ENCODE measurements at regions not wholly inside any gene's neighbourhood (a gene's known extent, or its start where the extent isn't known, plus 50 kb on each side); places are given as distances from the start of the nearest gene placed in this dataset.
"Not testable (repeated sequence)": the region's sequence is repeated elsewhere in the genome, so short reads cannot be mapped to it uniquely, and the experiment has no call there.

DNA sequence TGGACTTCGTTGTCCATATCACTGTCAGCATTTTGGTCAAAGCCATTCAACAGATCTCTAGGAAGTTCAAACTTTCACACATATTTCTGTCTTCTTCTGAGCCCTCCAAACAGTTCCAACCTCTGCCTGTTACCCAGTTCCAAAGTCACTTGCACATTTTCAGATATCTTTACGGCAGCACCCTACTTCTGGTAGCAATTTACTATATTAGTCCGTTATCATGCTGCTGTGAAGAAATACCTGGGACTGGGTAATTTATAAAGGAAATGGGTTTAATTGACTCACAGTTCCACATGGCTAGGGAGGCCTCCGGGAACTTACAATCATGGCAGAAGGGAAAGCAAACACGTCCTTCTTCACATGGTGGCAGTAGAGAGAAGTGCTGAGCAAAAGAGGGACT lies 60.6 kb upstream of the HGFAC start:
- CTCF ChIA-PET, H3K27ac Mint-ChIP-seq, H3K36me3 Mint-ChIP-seq, H3K4me3 Mint-ChIP-seq, DNase-seq: not testable (repeated sequence)
- Mint-ChIP-seq H3K27me3 (peaks cover 26% of the 10 kb centered on the region), H3K9me3 (peaks cover 23% of the 10 kb centered on the region), H3K4me1 (peaks cover 13% of the 10 kb centered on the region)

DNA sequence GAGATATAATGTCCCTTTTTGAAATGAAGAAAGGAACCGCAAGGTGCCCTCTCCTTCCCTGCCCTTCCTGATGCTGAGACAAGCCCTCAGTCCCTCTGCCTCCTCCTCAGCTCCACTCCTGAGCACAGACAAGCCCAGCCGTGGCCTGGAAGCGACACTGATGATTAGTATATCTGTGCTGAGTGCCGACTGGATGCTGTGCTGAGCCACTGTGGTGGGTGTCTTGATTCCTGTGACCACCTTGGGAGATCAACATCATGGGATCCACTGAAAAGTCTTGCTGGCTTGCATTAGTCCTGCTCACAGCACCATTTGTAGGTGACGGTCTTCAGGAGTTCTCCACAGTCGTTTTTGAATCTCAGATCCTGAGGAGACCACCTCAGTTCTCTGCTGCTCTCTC lies 59.5 kb upstream of the HGFAC start:
- no peak overlapping the region for H3K27ac Mint-ChIP-seq
- no peak for DNase-seq
- no peak overlapping the region for H3K4me3 Mint-ChIP-seq
- H3K9me3 Mint-ChIP-seq = peaks cover 23% of the 10 kb centered on the region
- H3K4me1 Mint-ChIP-seq = peaks cover 16% of the 10 kb centered on the region
- H3K36me3 Mint-ChIP-seq = peaks cover 6% of the 10 kb centered on the region
- CTCF ChIA-PET = no interaction called here
- peaks cover 30% of the 10 kb centered on the region for H3K27me3 Mint-ChIP-seq

DNA sequence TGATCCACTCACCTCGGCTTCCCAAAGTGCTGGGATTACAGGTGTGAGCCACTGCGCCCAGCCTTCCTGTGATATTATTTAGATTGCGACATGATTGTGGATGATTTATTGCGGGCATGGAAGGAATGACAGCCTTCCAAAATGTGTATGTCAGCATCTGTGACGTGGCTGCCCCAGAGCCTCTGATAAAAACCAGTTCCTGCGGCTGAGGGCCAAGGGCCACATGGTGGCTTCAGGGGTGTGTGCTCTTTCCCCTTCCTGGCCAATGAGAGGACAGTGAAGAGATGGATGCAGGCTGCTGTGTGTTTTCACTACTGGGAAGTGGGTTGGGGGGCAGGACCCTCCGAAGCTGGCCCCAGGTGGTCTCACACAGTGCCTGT lies 57.4 kb upstream of the HGFAC start:
- Mint-ChIP-seq H3K27me3 (peaks cover 41% of the 10 kb centered on the region), H3K27ac (no peak overlapping the region), H3K36me3 (peaks cover 6% of the 10 kb centered on the region), H3K4me1 (peaks cover 16% of the 10 kb centered on the region), H3K9me3 (peaks cover 18% of the 10 kb centered on the region), H3K4me3 (no peak overlapping the region)
- CTCF ChIA-PET = interaction anchor here (1.4 kb wide), 1 partner anchor 41 kb away, joined by 3 read pairs; no protein-coding TSS in a partner anchor
- DNase-seq = no peak

DNA sequence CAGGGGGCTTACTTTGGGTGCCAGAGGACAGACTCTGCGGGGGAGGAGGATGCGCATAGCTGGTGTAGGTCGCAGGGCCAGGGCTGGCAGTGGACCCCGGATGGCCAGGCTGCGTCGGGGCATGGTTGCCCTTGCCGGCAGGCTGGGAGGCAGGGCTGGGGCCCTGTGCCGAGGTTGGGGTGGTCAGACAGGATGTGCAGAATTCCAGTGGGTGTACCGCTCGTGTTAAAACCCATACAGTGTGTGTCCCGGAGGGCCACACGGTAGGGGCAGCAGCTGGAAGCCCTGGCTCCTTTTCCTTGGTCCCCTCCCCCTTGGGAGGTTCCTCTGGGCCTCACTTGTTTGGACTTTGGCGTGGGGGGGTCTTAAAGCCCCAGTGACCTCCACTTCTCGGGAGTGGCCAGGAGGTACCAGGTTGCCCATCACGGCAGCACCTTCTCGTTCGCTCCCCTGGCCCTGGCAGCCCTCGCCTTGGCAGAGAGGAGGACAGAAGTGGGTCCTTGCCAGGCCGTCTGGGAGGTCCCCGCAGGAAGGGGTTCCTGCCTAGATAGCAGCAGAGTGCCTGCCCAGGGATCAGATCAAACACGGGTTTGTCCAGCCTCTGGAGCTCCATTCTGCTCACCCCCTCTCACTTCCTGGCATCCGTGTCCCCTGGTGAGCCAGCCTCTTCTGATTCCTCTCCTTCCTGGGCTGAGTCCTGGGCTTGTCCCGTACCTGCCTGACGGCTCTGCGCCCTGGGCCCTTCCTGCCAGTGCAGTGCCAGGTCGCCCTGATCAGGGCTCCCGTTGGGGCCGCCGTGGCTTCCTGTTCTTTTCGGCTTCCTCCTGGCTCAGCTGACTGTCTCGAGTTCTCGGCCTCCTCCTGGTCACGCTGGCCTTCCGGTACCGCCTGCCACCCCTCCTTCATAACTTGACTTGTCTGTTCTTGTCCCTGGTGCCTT lies 56.7 kb upstream of the HGFAC start:
- Mint-ChIP-seq H3K4me1 (peaks cover 16% of the 10 kb centered on the region), H3K27ac (no peak overlapping the region), H3K4me3 (no peak overlapping the region), H3K27me3 (peaks cover 46% of the 10 kb centered on the region), H3K9me3 (peaks cover 11% of the 10 kb centered on the region), H3K36me3 (peaks cover 6% of the 10 kb centered on the region)
- CTCF ChIA-PET = no interaction called here
- DNase-seq = peak; percentile 36

DNA sequence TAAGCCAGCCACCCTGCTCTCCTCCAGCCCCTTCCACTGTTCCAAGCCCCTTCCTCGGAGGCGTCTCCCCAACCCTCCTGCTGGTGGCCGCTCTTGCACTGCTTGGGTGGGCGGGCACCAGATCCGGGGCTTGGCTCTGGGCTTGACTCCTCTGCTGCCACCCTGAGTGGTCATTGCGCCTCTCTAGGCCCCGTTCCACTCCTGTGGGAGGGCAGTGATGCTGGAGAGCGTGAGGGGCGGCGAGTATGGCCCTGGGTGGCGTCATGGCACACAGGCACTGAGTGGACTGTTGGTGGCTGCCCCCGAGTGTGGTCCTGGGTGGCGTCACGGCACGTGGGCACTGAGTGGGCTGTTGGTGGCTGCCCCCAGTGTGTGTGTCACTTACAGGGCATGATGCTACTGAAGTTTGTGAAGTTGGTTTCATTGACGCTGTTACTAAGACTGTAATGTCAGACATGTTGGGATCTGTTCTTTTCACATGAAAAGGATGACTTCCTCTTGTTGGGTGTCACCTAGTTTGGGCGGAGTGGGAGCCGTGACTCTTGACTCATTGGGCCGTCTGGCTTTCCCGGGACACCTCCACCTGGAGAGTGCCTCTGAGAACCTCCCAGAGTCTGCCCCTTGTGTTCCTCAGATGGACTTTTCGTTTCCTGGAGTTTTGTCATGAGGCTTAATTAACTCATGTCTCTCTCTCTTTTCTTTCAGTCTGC lies 55.9 kb upstream of the HGFAC start:
- Mint-ChIP-seq H3K27ac (no peak overlapping the region), H3K27me3 (peaks cover 47% of the 10 kb centered on the region)

DNA sequence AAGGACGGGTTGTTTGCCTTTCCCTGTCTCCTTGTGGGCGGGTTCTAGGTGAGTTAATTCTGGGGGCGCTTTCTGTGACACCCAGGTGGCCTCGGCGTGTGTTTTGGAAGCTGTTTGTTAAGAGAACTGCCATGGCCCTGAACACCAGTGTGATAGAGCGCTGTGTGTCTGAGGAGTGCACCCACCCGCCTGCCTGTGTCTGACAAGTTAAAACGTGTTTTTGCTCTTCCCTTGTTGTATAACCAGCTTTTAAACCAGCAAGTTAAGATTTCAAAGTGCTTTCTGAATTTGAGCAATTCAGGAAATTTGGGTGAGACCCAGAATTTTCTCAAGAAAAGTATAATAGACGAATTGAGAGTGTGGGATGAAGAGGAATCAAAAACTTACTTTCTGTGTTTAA lies 55.2 kb upstream of the HGFAC start:
- Mint-ChIP-seq H3K27me3 (peaks cover 47% of the 10 kb centered on the region), H3K4me3 (no peak overlapping the region), H3K4me1 (peaks cover 16% of the 10 kb centered on the region), H3K36me3 (no peaks in the 10 kb centered on the region), H3K9me3 (peaks cover 1% of the 10 kb centered on the region), H3K27ac (no peak overlapping the region)
- DNase-seq = no peak
- CTCF ChIA-PET = no interaction called here

More for the DNA sequence above, 55.9 kb upstream of the HGFAC start:
- Mint-ChIP-seq H3K4me3 (no peak overlapping the region), H3K9me3 (peaks cover 8% of the 10 kb centered on the region), H3K36me3 (peaks cover 4% of the 10 kb centered on the region), H3K4me1 (peaks cover 16% of the 10 kb centered on the region)
- CTCF ChIA-PET = no interaction called here
- DNase-seq = no peak

DNA sequence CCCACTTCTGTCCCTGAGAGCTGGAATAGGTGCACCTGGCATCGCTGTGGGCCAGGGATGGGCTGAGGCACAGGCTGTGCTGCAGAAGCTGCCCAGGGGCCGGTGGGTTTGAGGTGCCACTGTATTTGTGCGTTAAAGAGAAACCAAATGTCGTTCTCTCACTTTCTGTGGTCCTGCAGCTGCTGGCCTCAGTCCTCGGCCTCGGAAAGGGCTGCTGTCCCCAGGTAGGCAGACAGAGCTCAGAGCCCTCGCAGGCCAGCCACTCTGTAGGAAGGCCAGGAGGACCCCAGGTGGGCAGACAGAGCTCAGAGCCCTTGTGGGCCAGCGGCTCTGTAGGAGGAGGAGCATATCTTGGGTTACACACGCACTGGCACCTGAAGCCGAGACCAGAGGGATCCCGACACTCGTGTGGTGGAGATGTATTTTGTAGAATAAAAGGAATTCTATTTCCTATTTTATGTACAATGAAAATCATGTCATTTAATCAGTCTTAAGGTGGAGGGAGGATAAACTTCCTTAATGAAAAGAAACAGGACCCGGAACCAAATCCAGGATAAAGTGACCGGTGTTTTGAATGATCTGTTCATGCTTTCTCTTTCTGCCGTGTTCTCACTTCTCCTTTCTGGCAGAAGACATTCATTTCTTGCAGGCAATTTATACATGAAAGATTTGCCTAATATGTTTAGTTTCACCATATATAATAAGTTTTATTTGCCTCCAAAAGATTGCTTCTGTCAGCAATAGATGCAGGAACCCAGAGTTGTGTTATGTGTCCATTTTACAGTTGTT lies 54.4 kb upstream of the HGFAC start:
- Mint-ChIP-seq H3K27ac (no peak overlapping the region), H3K9me3 (no peaks in the 10 kb centered on the region), H3K4me1 (peaks cover 16% of the 10 kb centered on the region), H3K27me3 (peaks cover 53% of the 10 kb centered on the region), H3K4me3 (no peak overlapping the region), H3K36me3 (no peaks in the 10 kb centered on the region)
- CTCF ChIA-PET = interaction anchor here (1.0 kb wide), 1 partner anchor 13 kb away, joined by 3 read pairs; no protein-coding TSS in a partner anchor
- DNase-seq = no peak

DNA sequence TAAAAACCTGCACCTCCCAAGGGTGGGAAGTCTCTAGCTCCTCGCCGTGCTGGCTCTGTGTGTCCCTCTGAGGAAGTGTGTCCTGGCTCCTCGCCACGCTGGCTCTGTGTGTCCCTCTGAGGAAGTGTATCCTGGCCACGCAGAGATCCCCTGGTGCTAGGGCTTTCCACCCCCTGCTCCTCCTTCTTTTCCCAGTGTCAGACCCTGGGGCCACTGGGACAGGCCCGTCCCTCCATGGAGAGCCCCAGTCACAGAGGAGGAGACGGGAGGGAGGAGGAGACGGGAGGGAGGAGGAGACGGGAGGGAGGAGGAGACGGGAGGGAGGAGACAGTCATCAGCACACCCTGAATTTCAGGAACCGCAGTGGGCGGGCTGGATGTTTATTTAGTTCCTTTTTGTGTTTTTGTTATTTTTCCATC lies 53.8 kb upstream of the HGFAC start:
- Mint-ChIP-seq H3K27ac (no peak overlapping the region), H3K36me3 (no peaks in the 10 kb centered on the region), H3K4me1 (peaks cover 16% of the 10 kb centered on the region), H3K4me3 (no peak overlapping the region), H3K9me3 (no peaks in the 10 kb centered on the region), H3K27me3 (peaks cover 55% of the 10 kb centered on the region)
- CTCF ChIA-PET = interaction anchor here (1.0 kb wide), 1 partner anchor 12 kb away, joined by 3 read pairs; no protein-coding TSS in a partner anchor
- DNase-seq = no peak

DNA sequence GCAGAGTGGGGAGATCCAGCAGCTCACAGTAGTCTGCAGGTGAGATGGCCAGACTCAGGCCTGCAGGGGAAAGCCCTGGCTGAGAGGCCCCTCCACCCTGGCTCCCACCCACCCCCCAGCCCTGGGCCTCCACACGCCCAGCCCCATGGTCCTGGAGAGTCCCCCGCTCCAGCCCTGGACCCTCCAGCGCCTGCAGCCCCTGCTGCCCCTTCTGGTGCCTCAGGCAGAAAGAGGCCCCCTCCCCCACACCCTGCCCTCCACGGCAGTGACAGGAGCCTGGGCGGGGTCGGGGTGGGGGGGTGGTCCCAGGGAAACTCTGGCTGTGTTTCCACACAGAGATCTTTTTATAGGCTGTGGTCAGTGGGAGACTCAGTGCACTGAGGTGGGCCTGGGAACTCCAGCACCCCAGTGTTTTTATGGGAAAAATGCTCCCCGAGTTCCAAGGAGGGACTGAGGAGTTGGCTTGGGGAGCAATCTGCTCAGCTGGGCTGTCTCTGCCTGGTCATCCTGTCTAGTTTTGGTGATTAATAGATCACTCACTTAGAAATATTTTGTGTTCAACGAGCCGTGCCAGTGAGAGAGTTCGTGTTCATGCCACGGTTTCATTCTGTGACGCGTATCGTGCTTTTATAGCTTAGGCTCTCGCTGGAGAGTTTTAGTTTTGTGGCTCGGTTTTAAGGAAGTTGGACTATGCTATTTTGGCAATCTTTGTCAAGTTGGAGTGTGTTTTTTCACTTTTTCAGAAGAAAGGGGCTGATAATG lies 53.1 kb upstream of the HGFAC start:
- peaks cover 53% of the 10 kb centered on the region for H3K27me3 Mint-ChIP-seq
- H3K4me1 Mint-ChIP-seq = peaks cover 16% of the 10 kb centered on the region
- H3K27ac Mint-ChIP-seq = no peak overlapping the region
- no peaks in the 10 kb centered on the region for H3K9me3 Mint-ChIP-seq
- CTCF ChIA-PET = no interaction called here
- no peak for DNase-seq
- H3K4me3 Mint-ChIP-seq = no peak overlapping the region
- no peaks in the 10 kb centered on the region for H3K36me3 Mint-ChIP-seq

DNA sequence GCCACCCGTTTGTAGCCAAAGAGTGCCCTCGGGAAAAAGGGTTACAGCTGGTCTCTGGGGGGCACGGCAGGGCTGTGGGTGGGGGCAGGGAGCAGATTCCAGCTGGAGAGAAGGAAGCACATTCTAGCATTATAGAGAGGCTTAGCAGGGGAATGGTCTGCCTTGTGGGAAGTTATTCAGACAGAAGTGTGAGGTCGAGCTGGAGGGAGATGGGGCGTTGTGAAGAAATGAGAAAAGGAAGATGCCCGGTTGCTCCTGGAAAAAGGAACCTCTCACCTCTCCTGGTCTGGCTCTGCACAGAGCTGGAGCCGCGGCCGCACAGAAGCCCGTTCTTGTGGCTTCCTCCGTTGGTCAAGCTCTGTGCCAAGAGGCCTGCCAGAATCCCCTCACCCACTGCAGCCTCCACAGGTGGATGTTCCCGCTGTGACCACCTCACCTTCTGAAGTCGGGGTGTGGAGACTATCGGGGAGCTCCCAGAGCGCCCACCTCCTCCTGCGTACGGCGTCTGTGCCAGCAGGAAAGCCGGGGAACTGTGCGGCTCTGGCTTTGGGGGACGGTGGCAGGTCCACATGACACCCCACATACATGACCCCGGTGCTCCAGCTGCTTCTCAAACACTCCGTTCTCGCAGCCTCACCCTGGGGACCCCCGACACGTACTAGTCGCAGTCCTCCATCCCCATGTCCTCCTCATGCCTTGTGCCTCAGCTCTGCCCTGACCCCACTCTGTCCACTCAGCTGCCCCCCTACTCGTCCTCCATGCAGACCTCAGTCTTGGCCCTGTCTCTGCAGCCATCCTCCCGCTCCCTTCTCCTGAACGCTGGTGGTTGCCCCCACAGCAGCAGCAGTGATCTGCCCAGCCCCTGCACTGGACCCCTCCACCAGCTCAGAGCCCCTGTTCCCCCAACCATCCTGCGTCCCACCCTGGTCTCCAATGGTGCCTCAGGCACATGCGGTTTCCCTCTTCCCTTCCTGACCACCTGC lies 52.2 kb upstream of the HGFAC start:
- CTCF ChIA-PET = no interaction called here
- H3K4me3 Mint-ChIP-seq = no peak overlapping the region
- H3K27ac Mint-ChIP-seq = no peak overlapping the region

DNA sequence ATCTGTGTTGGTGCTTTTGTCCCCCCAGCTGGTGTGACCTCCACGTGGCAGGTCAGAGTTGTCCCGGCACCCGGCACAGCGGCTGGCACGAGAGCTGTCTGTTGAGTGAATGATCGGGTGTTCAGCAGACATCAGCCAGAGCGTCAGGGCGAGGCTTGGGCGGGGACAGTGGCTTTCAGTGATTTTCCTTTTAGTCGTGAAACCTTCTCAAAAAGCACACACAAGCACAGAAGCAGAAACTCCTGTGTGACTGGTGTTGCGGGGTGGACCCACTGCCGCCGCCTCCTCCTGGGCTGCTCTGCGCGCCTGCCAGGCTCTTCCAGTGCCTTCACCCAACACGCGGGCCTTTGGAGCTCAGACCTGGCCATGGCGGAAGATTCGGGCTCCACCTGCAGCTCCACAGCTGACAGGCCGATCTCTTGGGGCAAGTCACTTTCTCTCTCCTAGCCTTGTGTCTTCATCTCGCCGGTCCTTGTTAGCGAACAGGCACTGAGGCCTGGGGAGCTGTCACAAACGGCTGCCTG lies 51.4 kb upstream of the HGFAC start:
- DNase-seq = no peak
- Mint-ChIP-seq H3K4me1 (peaks cover 11% of the 10 kb centered on the region), H3K27me3 (peaks cover 45% of the 10 kb centered on the region), H3K9me3 (no peaks in the 10 kb centered on the region), H3K36me3 (no peaks in the 10 kb centered on the region), H3K27ac (no peak overlapping the region), H3K4me3 (no peak overlapping the region)
- CTCF ChIA-PET = no interaction called here

More for the DNA sequence above, 52.2 kb upstream of the HGFAC start:
- H3K27me3 Mint-ChIP-seq = peaks cover 50% of the 10 kb centered on the region
- no peaks in the 10 kb centered on the region for H3K36me3 Mint-ChIP-seq
- no peaks in the 10 kb centered on the region for H3K9me3 Mint-ChIP-seq
- peaks cover 15% of the 10 kb centered on the region for H3K4me1 Mint-ChIP-seq
- no peak for DNase-seq

DNA sequence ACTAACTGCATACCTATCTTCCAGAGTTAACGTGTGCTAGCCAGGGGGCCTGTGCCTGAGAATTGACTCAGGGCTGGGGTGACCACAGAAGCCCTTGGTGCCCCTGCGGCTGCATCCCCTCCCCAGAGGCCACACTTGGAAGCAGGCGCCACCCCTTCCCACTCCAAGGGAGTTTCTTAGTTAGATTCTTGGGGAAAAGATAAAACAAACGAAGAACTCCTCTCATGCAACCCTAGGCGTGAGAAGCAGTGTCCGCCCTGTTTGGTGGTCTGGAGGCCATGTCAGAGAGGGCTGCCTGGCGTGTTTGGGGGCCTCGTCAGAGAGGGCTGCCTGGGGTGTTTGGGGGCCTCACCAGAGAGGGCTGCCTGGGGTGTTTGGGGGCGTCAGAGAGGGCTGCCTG lies 50.3 kb upstream of the HGFAC start:
- Mint-ChIP-seq H3K9me3 (no peaks in the 10 kb centered on the region), H3K4me3 (no peak overlapping the region), H3K27me3 (peaks cover 36% of the 10 kb centered on the region), H3K27ac (no peak overlapping the region), H3K4me1 (peaks cover 2% of the 10 kb centered on the region), H3K36me3 (no peaks in the 10 kb centered on the region)
- no peak for DNase-seq
- CTCF ChIA-PET = interaction anchor here (1.6 kb wide), 1 partner anchor 45 kb away, joined by 3 read pairs; no protein-coding TSS in a partner anchor
